Vagina (tissue), 2 donors: ENCODE measurements at regions not wholly inside any gene's neighbourhood (a gene's known extent, or its start where the extent isn't known, plus 50 kb on each side); places are given as distances from the start of the nearest gene placed in this dataset.
"Not testable (repeated sequence)": the region's sequence is repeated elsewhere in the genome, so short reads cannot be mapped to it uniquely, and the experiment has no call there.

Experiments used
- POLR2A ChIP-seq, 2 donors: fragments of 450-650 bp; IDR thresholded peaks; one replicate each; pipeline ENCODE4 v1.6.1; 2017; ENCODE audit warnings: antibody characterized with exemption in 2 of 2, mild to moderate bottlenecking in 2 of 2, moderate library complexity in 2 of 2
- POLR2AphosphoS5 ChIP-seq, 2 donors: sonication (generic); formaldehyde crosslinking; IDR thresholded peaks; one replicate each; pipeline ENCODE4 v1.9.0; 2017; ENCODE audit warnings: antibody characterized with exemption in 2 of 2, mild to moderate bottlenecking in 2 of 2, low read depth in 1 of 2; ENCODE audit not compliant: insufficient read depth in 1 of 2
- TF ChIP-seq, protein P1 (sequence below), 3 experiments: fragments of 450-650 bp in 2 of 3; fragments of 200-600 bp in 1 of 3; sonication (generic) in 1 of 3; IDR thresholded peaks; one replicate each; pipeline ENCODE4 v1.5.1; 2017 to 2019; ENCODE audit warnings: antibody characterized with exemption in 3 of 3, mild to moderate bottlenecking in 2 of 3, moderate library complexity in 2 of 3

DNA sequence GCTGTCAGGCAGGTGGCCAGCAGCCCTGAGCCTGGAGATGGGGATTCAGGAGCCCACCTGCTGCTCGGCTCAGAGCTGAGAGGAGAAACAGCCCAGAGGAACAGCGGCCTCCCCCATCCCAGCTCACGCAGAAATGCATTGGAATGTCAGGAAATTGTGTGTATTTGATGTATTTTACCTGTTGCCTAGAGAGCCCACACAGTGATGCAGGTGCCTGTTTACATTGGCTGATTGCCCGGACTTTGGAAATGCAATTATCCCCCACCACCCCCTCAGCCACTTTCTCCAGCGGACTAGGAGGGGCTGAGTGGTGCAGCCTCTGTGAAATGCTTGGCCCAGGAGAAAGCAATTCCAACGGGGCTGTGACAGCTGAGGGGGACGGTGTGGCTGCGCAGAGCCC, 281.7 kb upstream of the SFSWAP start:
- TF ChIP-seq, protein P1, sequence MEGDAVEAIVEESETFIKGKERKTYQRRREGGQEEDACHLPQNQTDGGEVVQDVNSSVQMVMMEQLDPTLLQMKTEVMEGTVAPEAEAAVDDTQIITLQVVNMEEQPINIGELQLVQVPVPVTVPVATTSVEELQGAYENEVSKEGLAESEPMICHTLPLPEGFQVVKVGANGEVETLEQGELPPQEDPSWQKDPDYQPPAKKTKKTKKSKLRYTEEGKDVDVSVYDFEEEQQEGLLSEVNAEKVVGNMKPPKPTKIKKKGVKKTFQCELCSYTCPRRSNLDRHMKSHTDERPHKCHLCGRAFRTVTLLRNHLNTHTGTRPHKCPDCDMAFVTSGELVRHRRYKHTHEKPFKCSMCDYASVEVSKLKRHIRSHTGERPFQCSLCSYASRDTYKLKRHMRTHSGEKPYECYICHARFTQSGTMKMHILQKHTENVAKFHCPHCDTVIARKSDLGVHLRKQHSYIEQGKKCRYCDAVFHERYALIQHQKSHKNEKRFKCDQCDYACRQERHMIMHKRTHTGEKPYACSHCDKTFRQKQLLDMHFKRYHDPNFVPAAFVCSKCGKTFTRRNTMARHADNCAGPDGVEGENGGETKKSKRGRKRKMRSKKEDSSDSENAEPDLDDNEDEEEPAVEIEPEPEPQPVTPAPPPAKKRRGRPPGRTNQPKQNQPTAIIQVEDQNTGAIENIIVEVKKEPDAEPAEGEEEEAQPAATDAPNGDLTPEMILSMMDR (IDR thresholded peaks at IDR 0.05) = not testable (repeated sequence)
- not testable (repeated sequence) for TF ChIP-seq POLR2AphosphoS5 (IDR thresholded peaks at IDR 0.05; ENCODE audit: insufficient read depth in 1 of 2, low read depth in 1 of 2); POLR2A (IDR thresholded peaks at IDR 0.05)
